ENCODE measurements at regions not wholly inside any gene's neighbourhood (a gene's known extent, or its start where the extent isn't known, plus 50 kb on each side); places are given as distances from the start of the nearest gene placed in this dataset.

DNA sequence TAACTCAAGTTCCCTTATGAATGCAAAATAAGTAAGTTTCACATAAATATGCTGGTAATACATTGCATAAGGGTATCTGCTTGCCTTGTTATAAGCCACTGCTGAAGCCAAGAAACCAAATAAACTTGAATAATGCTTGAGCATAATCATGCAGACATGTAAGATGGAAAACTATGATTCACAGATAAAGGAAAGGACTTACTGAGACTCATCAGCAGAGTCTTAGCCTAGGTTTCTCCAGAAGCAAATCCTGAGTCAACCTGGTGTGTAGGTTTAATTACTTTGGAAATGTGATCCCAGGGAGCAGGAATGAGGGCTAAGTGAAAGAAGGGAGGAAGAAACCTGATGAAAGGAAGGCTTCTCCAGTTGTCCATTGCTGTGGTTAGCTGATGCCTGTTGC lies 107.7 kb upstream of the BTG1 start (continued):
- TF ChIP-seq, protein P1, sequence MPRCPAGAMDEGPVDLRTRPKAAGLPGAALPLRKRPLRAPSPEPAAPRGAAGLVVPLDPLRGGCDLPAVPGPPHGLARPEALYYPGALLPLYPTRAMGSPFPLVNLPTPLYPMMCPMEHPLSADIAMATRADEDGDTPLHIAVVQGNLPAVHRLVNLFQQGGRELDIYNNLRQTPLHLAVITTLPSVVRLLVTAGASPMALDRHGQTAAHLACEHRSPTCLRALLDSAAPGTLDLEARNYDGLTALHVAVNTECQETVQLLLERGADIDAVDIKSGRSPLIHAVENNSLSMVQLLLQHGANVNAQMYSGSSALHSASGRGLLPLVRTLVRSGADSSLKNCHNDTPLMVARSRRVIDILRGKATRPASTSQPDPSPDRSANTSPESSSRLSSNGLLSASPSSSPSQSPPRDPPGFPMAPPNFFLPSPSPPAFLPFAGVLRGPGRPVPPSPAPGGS (IDR thresholded peaks at IDR 0.05) = no peak
- TF ChIP-seq RFX5 (IDR thresholded peaks at IDR 0.05) (no peak), NFE2L2 (conservative IDR thresholded peaks at IDR 0.05; ENCODE audit: low read length) (no peak)

DNA sequence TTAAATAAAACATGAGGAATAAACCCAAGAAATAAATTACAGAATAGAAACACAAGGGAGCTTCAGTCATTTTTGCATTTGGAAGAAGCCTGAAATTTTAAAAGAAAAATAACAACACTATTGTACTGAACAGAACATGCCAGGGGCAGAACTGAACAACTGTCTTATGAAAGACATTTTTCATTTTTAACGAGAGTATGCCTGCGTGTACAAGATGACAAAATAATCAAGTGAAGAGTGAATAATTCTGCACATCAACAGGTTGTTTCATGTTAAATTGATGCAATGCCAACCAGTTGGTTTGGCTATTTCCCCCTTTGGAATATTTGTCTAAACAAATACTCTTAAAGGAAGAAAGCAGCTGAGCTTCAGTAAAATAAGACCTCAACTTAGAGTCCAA lies 103.3 kb upstream of the BTG1 start:
- TF ChIP-seq, protein P2, sequence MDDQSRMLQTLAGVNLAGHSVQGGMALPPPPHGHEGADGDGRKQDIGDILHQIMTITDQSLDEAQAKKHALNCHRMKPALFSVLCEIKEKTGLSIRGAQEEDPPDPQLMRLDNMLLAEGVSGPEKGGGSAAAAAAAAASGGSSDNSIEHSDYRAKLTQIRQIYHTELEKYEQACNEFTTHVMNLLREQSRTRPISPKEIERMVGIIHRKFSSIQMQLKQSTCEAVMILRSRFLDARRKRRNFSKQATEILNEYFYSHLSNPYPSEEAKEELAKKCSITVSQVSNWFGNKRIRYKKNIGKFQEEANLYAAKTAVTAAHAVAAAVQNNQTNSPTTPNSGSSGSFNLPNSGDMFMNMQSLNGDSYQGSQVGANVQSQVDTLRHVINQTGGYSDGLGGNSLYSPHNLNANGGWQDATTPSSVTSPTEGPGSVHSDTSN (IDR thresholded peaks at IDR 0.05) = no peak
- TF ChIP-seq FOSL2 (IDR thresholded peaks at IDR 0.05) (no peak), FOSL2 (CRISPR knock-in tag; IDR thresholded peaks at IDR 0.05) (no peak), ZSCAN20 (CRISPR knock-in tag; IDR thresholded peaks at IDR 0.05) (no peak)
- TF ChIP-seq, protein P3, sequence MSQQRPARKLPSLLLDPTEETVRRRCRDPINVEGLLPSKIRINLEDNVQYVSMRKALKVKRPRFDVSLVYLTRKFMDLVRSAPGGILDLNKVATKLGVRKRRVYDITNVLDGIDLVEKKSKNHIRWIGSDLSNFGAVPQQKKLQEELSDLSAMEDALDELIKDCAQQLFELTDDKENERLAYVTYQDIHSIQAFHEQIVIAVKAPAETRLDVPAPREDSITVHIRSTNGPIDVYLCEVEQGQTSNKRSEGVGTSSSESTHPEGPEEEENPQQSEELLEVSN (IDR thresholded peaks at IDR 0.05; ENCODE audit: borderline replicate concordance, low read depth) = no peak
- FAIRE-seq = no peak
- CTCF ChIA-PET = interaction anchor here (0.6 kb wide), 1 partner anchor 267 kb away, joined by 3 read pairs; no protein-coding TSS in a partner anchor

DNA sequence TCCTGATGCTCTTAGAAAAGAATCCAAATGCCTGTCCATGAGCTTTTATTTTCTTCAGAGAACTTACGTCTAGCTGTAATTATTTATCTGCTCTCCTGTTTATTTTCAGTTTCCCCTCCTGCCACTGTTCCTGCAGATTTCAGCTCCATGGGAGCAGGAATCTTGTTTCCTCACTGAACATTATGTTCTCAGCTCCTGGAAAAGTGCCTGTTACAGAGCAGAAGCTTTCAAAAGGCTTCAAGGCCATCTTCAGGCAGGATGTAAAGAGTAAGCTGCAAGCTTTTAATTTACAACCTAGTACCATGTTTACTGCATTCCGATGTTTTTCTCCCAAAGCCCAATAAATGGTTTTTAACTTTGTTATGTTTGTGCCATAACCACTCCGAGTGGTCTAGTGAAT lies 98.4 kb upstream of the BTG1 start:
- Histone ChIP-seq H3K9me3 (no peaks in the 10 kb centered on the region), H3K4me2 (no peak overlapping the region), H3K4me3 (no peak overlapping the region), H3K27ac (no peak overlapping the region), H3K4me1 (no peaks in the 10 kb centered on the region)
- ChIA-PET POLR2A (interaction anchor here (1.0 to 1.5 kb wide), 2 partner anchors 97 to 99 kb away, joined by 3 to 9 read pairs; partner anchors contain the start of gene BTG1), CTCF (interaction anchor here (1.0 to 1.2 kb wide), 2 partner anchors 8 to 10 kb away, joined by 3 to 5 read pairs; no protein-coding TSS in a partner anchor)
- DNase-seq (ENCODE audit: low read depth in 1 of 2, low spot score in 1 of 2) = no peak
- no peak for ATAC-seq
- FAIRE-seq = no peak
- TF ChIP-seq CEBPB (IDR thresholded peaks at IDR 0.05) (no peak), JUNB (IDR thresholded peaks at IDR 0.05) (no peak), RNF2 (IDR thresholded peaks at IDR 0.05; ENCODE audit: borderline replicate concordance, low read depth) (no peak), MAFK (IDR thresholded peaks at IDR 0.05; ENCODE audit: partially characterized antibody) (no peak), FOSB (CRISPR knock-in tag; IDR thresholded peaks at IDR 0.05) (no peak), POLR2A (IDR thresholded peaks at IDR 0.05; ENCODE audit: low read length) (no peak), BHLHE40 (IDR thresholded peaks at IDR 0.05; ENCODE audit: low read depth, low read length) (no peak), CHD4 (IDR thresholded peaks at IDR 0.05; ENCODE audit: borderline replicate concordance) (no peak), HEYL (CRISPR knock-in tag; IDR thresholded peaks at IDR 0.05) (no peak), HOXA7 (CRISPR knock-in tag; IDR thresholded peaks at IDR 0.05) (no peak), KDM5A (IDR thresholded peaks at IDR 0.05) (no peak), HOXB13 (CRISPR knock-in tag; IDR thresholded peaks at IDR 0.05; ENCODE audit: low read depth) (no peak), ESRRA (IDR thresholded peaks at IDR 0.05; ENCODE audit: borderline replicate concordance, low read length) (no peak)
- TF ChIP-seq, protein P2 (IDR thresholded peaks at IDR 0.05) = no peak
- TF ChIP-seq, protein P4, sequence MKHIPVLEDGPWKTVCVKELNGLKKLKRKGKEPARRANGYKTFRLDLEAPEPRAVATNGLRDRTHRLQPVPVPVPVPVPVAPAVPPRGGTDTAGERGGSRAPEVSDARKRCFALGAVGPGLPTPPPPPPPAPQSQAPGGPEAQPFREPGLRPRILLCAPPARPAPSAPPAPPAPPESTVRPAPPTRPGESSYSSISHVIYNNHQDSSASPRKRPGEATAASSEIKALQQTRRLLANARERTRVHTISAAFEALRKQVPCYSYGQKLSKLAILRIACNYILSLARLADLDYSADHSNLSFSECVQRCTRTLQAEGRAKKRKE (CRISPR knock-in tag; IDR thresholded peaks at IDR 0.05; ENCODE audit: low read depth) = no peak
- whole genome bisulfite sequencing (ENCODE audit: missing lambda C conversion rate) = 58% methylated on average over 3 of the region's 3 CpGs

More for the DNA sequence above, 103.3 kb upstream of the BTG1 start:
- H3K27ac ChIP-seq = no peak overlapping the region
- no peak overlapping the region for H3K4me2 ChIP-seq
- DNase-seq (ENCODE audit: low read depth in 1 of 2, low spot score in 1 of 2) (no peak), ATAC-seq (no peak)
- H3K4me1 ChIP-seq = no peaks in the 10 kb centered on the region
- no peak overlapping the region for H3K4me3 ChIP-seq
- POLR2A ChIA-PET = no interaction called here
- WGBS (ENCODE audit: missing lambda C conversion rate) = 61% methylated on average over 2 of the region's 2 CpGs
- no peaks in the 10 kb centered on the region for H3K9me3 ChIP-seq

Data from A549 (cell line).